ENCODE measurements at regions not wholly inside any gene's neighbourhood (a gene's known extent, or its start where the extent isn't known, plus 50 kb on each side); places are given as distances from the start of the nearest gene placed in this dataset.

DNA sequence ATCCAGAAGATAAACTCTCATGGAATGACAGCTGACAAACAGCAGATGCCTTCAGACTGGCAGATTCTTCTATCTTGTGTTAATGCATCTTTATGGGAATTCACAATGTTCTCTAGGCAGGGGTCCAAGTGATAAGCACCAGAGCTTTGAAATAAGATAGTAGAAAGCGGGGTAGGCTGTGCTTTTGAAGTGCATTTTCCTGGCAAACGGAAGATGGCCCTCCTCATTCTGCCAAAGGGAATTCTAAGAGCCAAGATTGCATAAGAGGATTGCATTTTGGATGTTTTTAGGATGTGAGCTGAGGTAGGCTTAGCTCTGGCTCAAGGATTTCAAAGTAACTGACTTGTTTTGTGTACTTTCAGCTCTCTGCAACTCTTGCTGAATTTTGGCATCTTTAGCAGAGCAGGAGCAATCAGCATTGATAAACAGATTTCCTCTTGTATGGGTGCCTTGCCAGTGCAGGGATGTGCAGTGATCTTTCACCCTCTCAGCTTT lies 298.5 kb upstream of the KLF6 start:
- H3K27ac ChIP-seq = peak overlapping the region; percentile 59
- 14% methylated on average over 2 of the region's 2 CpGs for WGBS
- H3K4me1 ChIP-seq = peaks cover 23% of the 10 kb centered on the region
- H3K27me3 ChIP-seq = no peaks in the 10 kb centered on the region
- TF ChIP-seq POLR2AphosphoS5 (IDR thresholded peaks at IDR 0.05) (peak in 2 of 3 donors; percentile 35 to 61), POLR2A (IDR thresholded peaks at IDR 0.05) (no peak)
- no peak for DNase-seq (ENCODE audit: low spot score in 2 of 2)
- no peaks in the 10 kb centered on the region for H3K9me3 ChIP-seq
- no peaks in the 10 kb centered on the region for H3K36me3 ChIP-seq
- H3K4me3 ChIP-seq = no peak overlapping the region

DNA sequence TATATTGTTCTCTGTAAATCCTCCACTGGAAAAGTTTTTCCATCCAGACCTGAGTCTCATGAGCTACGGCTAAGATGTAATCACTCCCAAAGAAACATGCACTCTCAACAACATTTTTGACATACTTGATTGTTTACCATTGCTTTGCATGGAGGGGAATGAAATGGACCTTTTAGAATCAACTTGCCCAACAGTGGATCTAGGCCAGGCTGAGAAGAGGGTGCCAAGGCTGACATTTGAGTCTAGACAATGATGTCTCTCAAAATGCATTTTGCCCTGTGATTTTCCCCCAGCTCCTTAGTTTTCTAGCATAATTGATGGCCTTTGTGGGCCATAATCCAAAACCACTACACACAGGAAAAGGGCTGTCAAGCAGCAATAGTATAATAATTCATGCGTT lies 297.9 kb upstream of the KLF6 start:
- TF ChIP-seq POLR2AphosphoS5 (IDR thresholded peaks at IDR 0.05) (no peak), EP300 (IDR thresholded peaks at IDR 0.05) (no peak), POLR2A (IDR thresholded peaks at IDR 0.05) (no peak)
- TF ChIP-seq, protein P1, sequence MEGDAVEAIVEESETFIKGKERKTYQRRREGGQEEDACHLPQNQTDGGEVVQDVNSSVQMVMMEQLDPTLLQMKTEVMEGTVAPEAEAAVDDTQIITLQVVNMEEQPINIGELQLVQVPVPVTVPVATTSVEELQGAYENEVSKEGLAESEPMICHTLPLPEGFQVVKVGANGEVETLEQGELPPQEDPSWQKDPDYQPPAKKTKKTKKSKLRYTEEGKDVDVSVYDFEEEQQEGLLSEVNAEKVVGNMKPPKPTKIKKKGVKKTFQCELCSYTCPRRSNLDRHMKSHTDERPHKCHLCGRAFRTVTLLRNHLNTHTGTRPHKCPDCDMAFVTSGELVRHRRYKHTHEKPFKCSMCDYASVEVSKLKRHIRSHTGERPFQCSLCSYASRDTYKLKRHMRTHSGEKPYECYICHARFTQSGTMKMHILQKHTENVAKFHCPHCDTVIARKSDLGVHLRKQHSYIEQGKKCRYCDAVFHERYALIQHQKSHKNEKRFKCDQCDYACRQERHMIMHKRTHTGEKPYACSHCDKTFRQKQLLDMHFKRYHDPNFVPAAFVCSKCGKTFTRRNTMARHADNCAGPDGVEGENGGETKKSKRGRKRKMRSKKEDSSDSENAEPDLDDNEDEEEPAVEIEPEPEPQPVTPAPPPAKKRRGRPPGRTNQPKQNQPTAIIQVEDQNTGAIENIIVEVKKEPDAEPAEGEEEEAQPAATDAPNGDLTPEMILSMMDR (IDR thresholded peaks at IDR 0.05) = no peak
- Histone ChIP-seq H3K9me3 (no peaks in the 10 kb centered on the region), H3K27ac (peak overlapping the region; percentile 59), H3K36me3 (no peaks in the 10 kb centered on the region), H3K27me3 (no peaks in the 10 kb centered on the region), H3K4me1 (peaks cover 23% of the 10 kb centered on the region), H3K4me3 (no peak overlapping the region)
- no peak for DNase-seq (ENCODE audit: low spot score in 2 of 2)
- 54% methylated on average over 2 of the region's 2 CpGs for WGBS

DNA sequence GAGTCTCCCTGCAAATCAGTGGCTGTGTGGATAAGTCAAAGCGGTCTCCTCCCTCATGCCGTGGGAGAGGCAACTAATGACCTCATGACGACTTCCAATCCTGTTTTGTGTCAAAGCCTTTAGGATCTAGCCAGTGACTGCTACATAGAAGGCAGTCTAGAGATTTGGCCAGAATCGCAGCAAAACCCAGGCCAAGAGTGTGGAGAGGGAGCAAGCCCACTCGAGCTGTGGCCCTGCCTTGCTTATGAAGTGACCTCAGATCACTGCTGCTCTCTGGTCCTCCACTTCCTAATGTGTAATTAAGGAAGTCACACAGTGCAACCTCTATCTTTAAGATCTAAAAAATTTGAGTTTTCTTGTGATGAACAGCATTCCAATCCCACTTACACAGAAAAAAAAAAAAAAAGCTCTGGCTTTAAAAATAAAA lies 296.7 kb upstream of the KLF6 start:
- Histone ChIP-seq H3K27ac (peak overlapping the region; percentile 46), H3K4me3 (no peak overlapping the region), H3K27me3 (no peaks in the 10 kb centered on the region), H3K9me3 (no peaks in the 10 kb centered on the region), H3K4me1 (peaks cover 23% of the 10 kb centered on the region), H3K36me3 (no peaks in the 10 kb centered on the region)
- DNase-seq (ENCODE audit: low spot score in 2 of 2) = no peak
- TF ChIP-seq, protein P1 (IDR thresholded peaks at IDR 0.05) = no peak
- peak in 1 of 3 donors; percentile 39 for TF ChIP-seq POLR2AphosphoS5 (IDR thresholded peaks at IDR 0.05)
- WGBS = 73% methylated on average over 5 of the region's 5 CpGs

DNA sequence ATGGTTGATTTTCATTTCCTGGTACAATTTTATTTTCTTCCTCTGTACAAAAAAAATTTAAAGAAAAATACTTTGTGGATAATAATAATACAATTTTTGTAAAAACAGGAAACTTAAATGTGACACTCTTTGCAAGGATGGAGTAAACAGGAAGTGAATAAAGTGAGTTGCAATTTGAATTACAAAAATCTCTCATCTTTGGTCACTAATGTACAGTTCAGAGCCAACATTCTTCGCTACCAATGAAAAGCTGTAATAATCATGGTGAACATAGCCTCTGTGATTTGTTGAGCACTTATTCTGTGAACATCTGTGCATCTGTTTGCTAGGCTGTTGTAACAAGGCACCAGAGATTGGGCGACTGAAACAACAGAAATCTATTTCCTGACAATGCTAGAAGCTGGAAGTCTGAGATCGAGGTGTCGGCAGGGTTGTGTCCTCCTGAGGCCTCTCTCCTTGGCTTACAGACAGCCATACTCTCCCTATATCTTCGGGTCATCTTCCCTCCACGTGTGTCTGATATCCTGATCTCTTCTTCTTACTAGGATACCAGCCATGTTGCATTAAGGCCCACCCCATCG lies 295.3 kb upstream of the KLF6 start:
- H3K4me1 ChIP-seq = peaks cover 26% of the 10 kb centered on the region
- H3K4me3 ChIP-seq = no peak overlapping the region
- no peaks in the 10 kb centered on the region for H3K27me3 ChIP-seq
- H3K36me3 ChIP-seq = no peaks in the 10 kb centered on the region
- no peaks in the 10 kb centered on the region for H3K9me3 ChIP-seq
- no peak for DNase-seq (ENCODE audit: low spot score in 2 of 2)
- 71% methylated on average over 7 of the region's 7 CpGs for WGBS
- TF ChIP-seq, protein P1 (IDR thresholded peaks at IDR 0.05) = no peak
- TF ChIP-seq EP300 (IDR thresholded peaks at IDR 0.05) (no peak), POLR2A (IDR thresholded peaks at IDR 0.05) (no peak), POLR2AphosphoS5 (IDR thresholded peaks at IDR 0.05) (no peak)
- H3K27ac ChIP-seq = no peak overlapping the region

DNA sequence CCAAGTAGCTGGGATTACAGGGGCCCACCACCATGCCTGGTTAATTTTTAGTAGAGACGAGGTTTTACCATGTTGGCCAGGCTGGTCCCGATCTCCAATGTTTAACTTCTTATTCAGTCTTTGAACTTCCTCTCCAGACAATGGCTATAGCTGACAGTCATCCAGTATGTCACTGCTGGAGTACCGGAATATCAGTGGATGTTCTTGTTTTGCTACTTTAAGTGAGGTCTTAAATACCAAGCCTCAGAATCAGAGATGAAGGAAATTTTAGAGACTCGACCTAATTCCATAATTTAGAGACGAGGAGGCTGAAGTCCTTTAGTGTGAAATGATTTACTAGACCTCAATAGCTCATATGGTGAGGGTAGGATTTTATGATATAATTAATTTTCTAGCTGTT lies 294.8 kb upstream of the KLF6 start:
- Histone ChIP-seq H3K27ac (no peak overlapping the region), H3K9me3 (no peaks in the 10 kb centered on the region), H3K4me1 (peaks cover 31% of the 10 kb centered on the region), H3K36me3 (no peaks in the 10 kb centered on the region), H3K27me3 (no peaks in the 10 kb centered on the region), H3K4me3 (no peak overlapping the region)
- no peak for DNase-seq (ENCODE audit: low spot score in 2 of 2)
- TF ChIP-seq POLR2AphosphoS5 (IDR thresholded peaks at IDR 0.05) (no peak), EP300 (IDR thresholded peaks at IDR 0.05) (no peak)
- 84% methylated on average over 5 of the region's 5 CpGs for WGBS

DNA sequence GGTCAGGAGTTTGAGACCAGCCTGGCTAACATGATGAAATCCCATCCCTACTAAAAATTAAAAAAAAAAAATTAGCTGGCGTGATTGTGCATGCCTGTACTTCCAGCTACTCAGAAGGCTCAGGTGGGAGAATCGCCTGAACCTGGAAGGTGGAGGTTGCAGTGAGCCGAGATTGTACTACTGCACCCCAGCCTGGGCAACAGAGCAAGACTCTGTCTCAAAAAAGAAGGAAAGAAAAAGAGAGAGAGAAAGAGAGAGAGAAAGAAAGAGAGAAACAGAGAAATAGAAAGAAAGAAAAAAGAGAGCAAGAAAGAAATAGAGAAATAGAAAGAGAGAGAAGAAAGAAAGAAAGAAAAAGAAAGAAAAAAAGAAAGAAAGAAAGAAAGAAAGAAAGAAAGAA lies 292.8 kb upstream of the KLF6 start:
- DNase-seq (ENCODE audit: low spot score in 2 of 2) = no peak
- Histone ChIP-seq H3K4me3 (no peak overlapping the region), H3K9me3 (no peaks in the 10 kb centered on the region), H3K27me3 (no peaks in the 10 kb centered on the region), H3K27ac (no peak overlapping the region), H3K36me3 (no peaks in the 10 kb centered on the region), H3K4me1 (peaks cover 31% of the 10 kb centered on the region)
- no peak for TF ChIP-seq POLR2AphosphoS5 (IDR thresholded peaks at IDR 0.05)
- TF ChIP-seq, protein P1 (IDR thresholded peaks at IDR 0.05) = no peak
- no peak for TF ChIP-seq EP300 (IDR thresholded peaks at IDR 0.05)
- TF ChIP-seq POLR2A (IDR thresholded peaks at IDR 0.05) = no peak
- 87% methylated on average over 3 of the region's 3 CpGs for WGBS
